RWPE1 (cell line): ENCODE measurements at regions not wholly inside any gene's neighbourhood (a gene's known extent, or its start where the extent isn't known, plus 50 kb on each side); places are given as distances from the start of the nearest gene placed in this dataset.

Source experiments
- CTCF ChIA-PET: fragments of 350-600 bp; sonication (Branson Sonifier 250); formaldehyde crosslinking; extraction: SDS; loops from one replicate; lab custom pipeline; 2021; lab: Yijun Ruan, JAX
- POLR2A ChIA-PET: fragments of 400-600 bp; formaldehyde crosslinking; extraction: SDS; loops from one replicate; lab custom pipeline; 2020; ENCODE audit warnings: antibody characterized with exemption; ENCODE audit not compliant: low non-redundant PET; lab: Yijun Ruan, JAX
- DNase-seq: peaks from one replicate; pipeline ENCODE4 v3.0.0; 2012; ENCODE audit warnings: low spot score
- H3K27ac ChIP-seq: fragments of 450-650 bp; 2 replicates; pipeline ENCODE4 v1.5.1; 2017
- CTCF ChIP-seq: fragments of 450-650 bp; conservative IDR thresholded peaks from 2 replicates; pipeline ENCODE4 v1.5.1; 2017; ENCODE audit warnings: low read depth, mild to moderate bottlenecking

- DNase-seq = no peak
- CTCF ChIA-PET = no interaction called here
- TF ChIP-seq CTCF = no peak
These were observed 417.9 kb downstream of the GPM6A start for GRCh38 chr4:175394208-175394607.

DNA sequence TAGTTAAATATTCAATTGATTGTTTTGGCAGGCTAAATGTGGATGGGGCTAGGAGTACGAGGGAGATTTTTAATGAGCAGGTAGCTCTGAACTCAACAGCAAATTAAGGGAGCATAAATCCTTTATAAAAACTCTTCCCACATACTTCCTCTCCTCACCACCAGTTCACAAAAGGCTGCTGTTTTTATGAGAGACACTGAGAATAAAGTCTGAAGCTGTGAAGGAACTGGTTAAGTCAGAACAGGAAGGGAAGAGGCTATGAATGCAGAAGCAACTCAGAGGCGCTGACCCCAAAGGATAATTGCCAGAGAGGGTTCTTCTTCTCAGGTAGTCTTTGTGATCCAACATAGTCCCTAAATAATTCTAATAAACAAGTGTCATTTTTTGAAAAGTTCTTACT is 406.1 kb downstream of the GPM6A start:
- H3K27ac ChIP-seq = no peak overlapping the region
- DNase-seq = no peak
- TF ChIP-seq CTCF = no peak
- CTCF ChIA-PET = interaction anchor here (0.7 to 1.2 kb wide), 2 partner anchors 23 to 300 kb away, joined by 4 read pairs; no protein-coding TSS in a partner anchor
- POLR2A ChIA-PET = no interaction called here

More at GRCh38 chr4:175394208-175394607, 417.9 kb downstream of the GPM6A start:
- POLR2A ChIA-PET = no interaction called here
- H3K27ac ChIP-seq = no peak overlapping the region

- ChIA-PET POLR2A (no interaction called here), CTCF (no interaction called here)
- no peak for DNase-seq
- no peak overlapping the region for H3K27ac ChIP-seq
- no peak for TF ChIP-seq CTCF
These were observed 404.1 kb downstream of the GPM6A start for GRCh38 chr4:175407926-175408325.

GRCh38 chr4:175411251-175411650 is 400.8 kb downstream of the GPM6A start:
- no peak overlapping the region for H3K27ac ChIP-seq
- POLR2A ChIA-PET = no interaction called here
- CTCF ChIA-PET = no interaction called here
- TF ChIP-seq CTCF = no peak
- no peak for DNase-seq

DNA sequence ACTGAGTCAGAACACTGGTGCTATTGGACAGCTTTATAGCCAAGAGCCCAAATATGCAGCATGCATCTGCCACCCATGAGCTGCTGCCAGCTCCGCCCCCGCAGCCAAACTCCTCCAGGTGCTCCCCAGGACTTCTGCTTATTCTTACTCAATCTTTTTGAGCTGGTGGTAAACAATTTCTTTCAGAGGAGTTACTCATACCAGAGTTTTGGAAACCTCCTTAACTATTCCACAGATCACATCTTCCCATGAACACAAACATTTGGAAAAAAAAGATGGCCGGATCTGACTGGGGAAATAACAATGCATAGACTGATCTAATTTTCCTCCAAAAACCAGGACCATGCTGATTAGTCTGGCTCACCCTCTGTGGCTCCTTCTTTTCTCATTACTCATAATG is 399.9 kb downstream of the GPM6A start:
- DNase-seq = no peak
- ChIA-PET CTCF (no interaction called here), POLR2A (interaction anchor here (0.7 kb wide), 1 partner anchor 633 kb away, joined by 3 read pairs; no protein-coding TSS in a partner anchor)
- H3K27ac ChIP-seq = no peak overlapping the region
- no peak for TF ChIP-seq CTCF

DNA sequence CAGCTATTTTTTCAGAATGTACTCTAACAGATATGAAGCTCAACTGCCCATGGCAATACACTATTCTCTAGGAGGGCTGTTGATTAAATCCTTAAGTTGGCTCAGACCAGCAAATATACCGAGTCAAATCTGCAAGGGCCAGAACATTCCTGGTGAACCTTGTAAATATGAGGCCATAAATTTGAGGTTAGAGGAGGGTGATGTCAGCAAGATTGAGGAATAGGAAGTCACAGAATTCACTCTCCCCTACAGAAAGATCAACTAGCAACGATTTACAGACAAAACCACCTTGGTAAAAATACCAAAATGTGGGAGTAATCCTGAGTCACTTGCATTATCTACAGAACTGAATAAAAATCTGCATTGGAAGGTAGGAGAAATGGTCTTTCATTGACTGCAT is 399.3 kb downstream of the GPM6A start:
- no peak for TF ChIP-seq CTCF
- H3K27ac ChIP-seq = no peak overlapping the region
- ChIA-PET POLR2A (no interaction called here), CTCF (no interaction called here)
- no peak for DNase-seq

- H3K27ac ChIP-seq = no peak overlapping the region
- no peak for TF ChIP-seq CTCF
- ChIA-PET POLR2A (no interaction called here), CTCF (no interaction called here)
- DNase-seq = no peak
These were observed 398.5 kb downstream of the GPM6A start for GRCh38 chr4:175413561-175413960.
